ENCODE measurements at regions not wholly inside any gene's neighbourhood (a gene's known extent, or its start where the extent isn't known, plus 50 kb on each side); places are given as distances from the start of the nearest gene placed in this dataset.
A peak's percentile ranks its signal among the peaks of the same experiment; 100 is the strongest.
"Not testable (repeated sequence)": the region's sequence is repeated elsewhere in the genome, so short reads cannot be mapped to it uniquely, and the experiment has no call there.

DNA sequence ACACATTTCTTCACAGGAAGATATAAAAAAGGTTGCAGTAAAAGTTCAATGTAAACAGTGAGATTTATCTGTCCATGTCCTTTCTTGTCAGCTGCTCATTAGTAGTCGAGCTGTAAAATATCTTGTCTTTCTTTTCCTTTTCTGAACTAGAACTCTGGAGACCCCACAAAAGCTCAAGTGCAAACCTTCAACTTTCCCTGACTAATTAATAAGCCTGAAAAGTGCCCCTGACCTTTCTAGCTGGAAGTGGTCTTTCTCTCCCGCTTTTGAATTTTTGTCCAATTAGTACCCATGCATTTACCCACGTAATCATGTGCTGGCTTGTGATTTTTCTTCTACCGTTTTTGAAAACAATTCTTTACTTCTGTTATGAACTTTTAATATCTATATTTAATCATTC is 63.6 kb upstream of the EHBP1 start:
- intact Hi-C loops (cut with DNase I, micrococcal nuclease) = no loop called here
- DNase-seq (no peak), ATAC-seq (no peak)
- Histone ChIP-seq H3K4me1 (ENCODE audit: low read depth) (no peaks in the 10 kb centered on the region), H3K36me3 (ENCODE audit: low read depth) (no peaks in the 10 kb centered on the region), H3K4me3 (no peak overlapping the region), H3K9me3 (no peaks in the 10 kb centered on the region)
- TF ChIP-seq, protein P1, sequence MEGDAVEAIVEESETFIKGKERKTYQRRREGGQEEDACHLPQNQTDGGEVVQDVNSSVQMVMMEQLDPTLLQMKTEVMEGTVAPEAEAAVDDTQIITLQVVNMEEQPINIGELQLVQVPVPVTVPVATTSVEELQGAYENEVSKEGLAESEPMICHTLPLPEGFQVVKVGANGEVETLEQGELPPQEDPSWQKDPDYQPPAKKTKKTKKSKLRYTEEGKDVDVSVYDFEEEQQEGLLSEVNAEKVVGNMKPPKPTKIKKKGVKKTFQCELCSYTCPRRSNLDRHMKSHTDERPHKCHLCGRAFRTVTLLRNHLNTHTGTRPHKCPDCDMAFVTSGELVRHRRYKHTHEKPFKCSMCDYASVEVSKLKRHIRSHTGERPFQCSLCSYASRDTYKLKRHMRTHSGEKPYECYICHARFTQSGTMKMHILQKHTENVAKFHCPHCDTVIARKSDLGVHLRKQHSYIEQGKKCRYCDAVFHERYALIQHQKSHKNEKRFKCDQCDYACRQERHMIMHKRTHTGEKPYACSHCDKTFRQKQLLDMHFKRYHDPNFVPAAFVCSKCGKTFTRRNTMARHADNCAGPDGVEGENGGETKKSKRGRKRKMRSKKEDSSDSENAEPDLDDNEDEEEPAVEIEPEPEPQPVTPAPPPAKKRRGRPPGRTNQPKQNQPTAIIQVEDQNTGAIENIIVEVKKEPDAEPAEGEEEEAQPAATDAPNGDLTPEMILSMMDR (IDR thresholded peaks at IDR 0.05) = no peak

DNA sequence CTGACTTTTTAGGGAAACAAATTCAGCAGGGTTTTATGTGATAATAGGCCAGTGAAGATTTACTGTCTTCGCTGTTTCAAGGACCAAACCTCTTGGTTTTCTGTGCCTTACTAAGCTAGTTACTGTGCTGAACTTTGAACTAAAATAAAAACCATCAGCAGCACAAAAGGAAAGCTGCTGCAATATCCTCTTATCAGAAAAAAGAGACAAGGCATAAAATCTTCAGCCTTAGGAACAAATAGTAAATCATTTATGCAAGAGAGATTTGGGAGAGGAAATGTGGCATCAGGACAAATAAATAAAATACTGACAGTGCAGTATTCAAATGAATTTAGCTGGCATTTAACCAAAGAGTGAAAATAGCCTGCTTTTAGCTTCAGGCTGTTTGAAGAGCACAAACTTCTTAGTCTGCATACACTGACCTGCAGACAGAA is 64.1 kb upstream of the EHBP1 start:
- ATAC-seq (peak; percentile 33), DNase-seq (no peak)
- TF ChIP-seq, protein P1 (IDR thresholded peaks at IDR 0.05) = no peak
- Histone ChIP-seq H3K9me3 (no peaks in the 10 kb centered on the region), H3K36me3 (ENCODE audit: low read depth) (no peaks in the 10 kb centered on the region), H3K4me3 (no peak overlapping the region), H3K4me1 (ENCODE audit: low read depth) (no peaks in the 10 kb centered on the region)
- intact Hi-C loops (cut with DNase I, micrococcal nuclease) = no loop called here

DNA sequence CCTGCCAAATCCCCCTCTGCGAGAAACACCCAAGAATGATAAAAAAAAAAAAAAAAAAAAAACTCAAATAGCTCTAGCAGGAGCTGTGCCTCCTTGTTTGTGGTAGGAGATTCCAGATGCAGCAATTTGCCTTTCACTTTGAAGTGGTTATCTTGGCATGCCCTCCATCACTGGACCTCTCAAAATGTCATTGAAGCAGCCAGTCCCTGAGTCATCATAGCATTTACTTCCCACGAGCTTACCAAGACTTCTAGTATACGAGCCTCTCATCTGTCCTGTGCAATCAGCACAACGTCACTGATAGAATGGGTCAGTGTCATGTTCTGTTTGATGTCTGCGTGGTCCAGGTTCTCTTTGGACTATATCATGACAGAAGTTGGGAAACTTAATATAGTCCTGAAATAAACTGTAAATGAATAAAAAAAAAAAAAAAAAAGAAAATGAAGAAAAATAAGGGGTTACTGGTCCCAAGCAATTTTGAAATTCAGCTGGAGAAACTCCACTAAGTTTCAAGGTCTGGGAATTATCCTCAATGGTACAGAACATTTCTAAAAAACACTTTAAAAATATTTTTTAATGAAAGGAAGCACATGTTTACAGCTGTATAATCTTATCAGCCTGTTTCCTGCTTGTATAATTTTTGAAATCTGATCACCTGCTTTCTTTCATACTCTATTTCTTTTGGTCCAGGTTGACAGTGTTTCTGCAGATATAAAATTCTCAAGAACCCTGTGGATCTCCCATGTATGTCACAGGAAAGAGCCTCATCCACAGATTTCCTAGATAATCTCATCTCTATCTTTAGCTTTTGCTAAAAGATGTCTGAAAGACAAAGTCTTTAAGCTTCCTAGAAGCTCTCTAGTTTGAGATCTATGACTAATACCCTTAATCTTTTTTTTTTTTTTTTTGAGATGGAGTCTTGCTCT is 74.1 kb upstream of the EHBP1 start:
- H3K36me3 ChIP-seq (ENCODE audit: low read depth) = no peaks in the 10 kb centered on the region
- H3K9me3 ChIP-seq = peaks cover 3% of the 10 kb centered on the region
- TF ChIP-seq, protein P1 (IDR thresholded peaks at IDR 0.05) = no peak
- intact Hi-C loops (cut with DNase I, micrococcal nuclease) = no loop called here
- ATAC-seq (no peak), DNase-seq (no peak)
- H3K4me3 ChIP-seq = no peak overlapping the region
- no peaks in the 10 kb centered on the region for H3K4me1 ChIP-seq (ENCODE audit: low read depth)

DNA sequence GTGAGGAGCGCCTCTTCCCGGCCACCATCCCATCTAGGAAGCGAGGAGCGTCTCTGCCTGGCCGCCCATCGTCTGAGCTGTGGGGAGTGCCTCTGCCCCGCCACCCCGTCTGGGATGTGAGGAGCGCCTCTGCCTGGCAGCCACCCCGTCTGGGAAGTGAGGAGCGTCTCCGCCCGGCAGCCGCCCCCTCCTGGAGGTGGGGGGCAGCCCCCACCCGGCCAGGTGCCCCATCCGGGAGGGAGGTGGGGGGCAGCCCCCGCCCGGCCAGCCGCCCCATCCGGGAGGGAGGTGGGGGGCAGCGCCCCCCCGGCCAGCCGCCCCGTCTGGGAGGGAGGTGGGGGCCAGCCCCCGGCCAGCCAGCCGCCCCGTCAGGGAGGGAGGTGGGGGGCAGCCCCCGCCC is 75.3 kb upstream of the EHBP1 start:
- DNase-seq; H3K36me3 ChIP-seq (ENCODE audit: low read depth); intact Hi-C loops (cut with DNase I, micrococcal nuclease); H3K4me3 ChIP-seq; H3K4me1 ChIP-seq (ENCODE audit: low read depth); ATAC-seq; H3K9me3 ChIP-seq: not testable (repeated sequence)

DNA sequence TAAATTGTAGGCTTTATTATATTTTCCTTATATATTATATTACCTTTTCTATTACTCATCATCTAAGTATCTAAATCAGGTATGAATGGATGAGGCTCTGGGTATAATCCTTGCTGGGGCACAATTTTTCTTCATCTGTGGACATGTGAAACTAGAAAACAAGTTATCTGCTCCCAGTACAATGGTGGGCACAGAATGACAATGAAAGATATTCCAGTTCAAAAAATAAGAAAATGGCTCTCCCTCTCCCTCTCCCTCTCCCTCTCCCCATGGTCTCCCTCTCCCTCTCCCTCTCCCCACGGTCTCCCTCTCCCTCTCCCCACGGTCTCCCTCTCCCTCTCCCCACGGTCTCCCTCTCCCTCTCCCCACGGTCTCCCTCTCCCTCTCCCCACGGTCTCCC is 76.2 kb upstream of the EHBP1 start:
- H3K4me3 ChIP-seq; ATAC-seq; H3K4me1 ChIP-seq (ENCODE audit: low read depth); H3K36me3 ChIP-seq (ENCODE audit: low read depth); DNase-seq; H3K9me3 ChIP-seq; intact Hi-C loops (cut with DNase I, micrococcal nuclease): not testable (repeated sequence)

DNA sequence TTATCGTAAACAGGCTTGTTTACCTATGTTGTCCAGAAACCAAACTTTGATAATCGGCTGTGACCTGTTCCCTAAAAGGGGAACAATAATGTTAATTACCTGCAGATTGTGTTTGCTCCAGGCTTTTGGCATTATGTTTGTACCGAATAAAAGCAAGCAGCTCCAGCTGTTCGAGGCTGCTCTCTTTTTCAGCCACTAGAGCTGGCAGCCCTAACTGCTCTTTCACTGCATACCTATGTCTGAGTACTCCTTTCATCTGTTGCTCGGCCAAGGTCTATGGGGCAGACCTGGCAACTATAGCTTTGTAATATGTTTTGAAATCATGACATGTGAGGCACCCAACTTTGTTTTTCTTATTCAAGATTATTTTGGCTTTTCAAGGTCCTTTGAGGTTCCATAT is 77.8 kb upstream of the EHBP1 start:
- DNase-seq = no peak
- TF ChIP-seq, protein P1 (IDR thresholded peaks at IDR 0.05) = no peak
- intact Hi-C loops (cut with DNase I, micrococcal nuclease) = no loop called here
- ATAC-seq = no peak
- Histone ChIP-seq H3K36me3 (ENCODE audit: low read depth) (no peaks in the 10 kb centered on the region), H3K4me1 (ENCODE audit: low read depth) (no peaks in the 10 kb centered on the region), H3K4me3 (no peak overlapping the region), H3K9me3 (peaks cover 3% of the 10 kb centered on the region)

Measured in mucosa of descending colon (tissue), 3 donors.